NCI-H2107 treated with DMSO at 0.1 percent for 48 hours (cell line): ENCODE measurements at regions not wholly inside any gene's neighbourhood (a gene's known extent, or its start where the extent isn't known, plus 50 kb on each side); places are given as distances from the start of the nearest gene placed in this dataset.

ENCODE experiments used
- DNase-seq: peaks from one replicate; lab custom pipeline; 2025; ENCODE audit not compliant: unreplicated experiment; lab: John Stamatoyannopoulos, UW

DNA sequence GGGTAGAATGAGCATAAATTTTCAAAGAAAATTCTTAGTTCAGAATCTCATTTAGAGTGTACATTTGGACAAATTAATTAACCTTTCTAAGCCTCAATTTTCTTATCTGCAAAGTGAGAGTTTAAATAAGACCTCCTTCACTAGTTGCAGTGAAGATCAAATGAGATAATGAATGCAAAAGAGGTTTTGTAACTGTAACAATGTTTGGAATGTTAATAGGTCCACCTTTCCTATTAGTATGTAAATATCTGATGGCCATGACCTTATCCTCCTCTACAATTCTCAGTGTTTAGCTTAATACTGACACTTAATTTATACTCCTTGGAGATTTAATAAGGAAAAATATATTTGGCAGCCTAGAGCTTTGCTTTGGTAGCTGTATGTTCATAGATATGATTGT lies 138.8 kb downstream of the GABRG1 start:
- DNase-seq = no peak

DNA sequence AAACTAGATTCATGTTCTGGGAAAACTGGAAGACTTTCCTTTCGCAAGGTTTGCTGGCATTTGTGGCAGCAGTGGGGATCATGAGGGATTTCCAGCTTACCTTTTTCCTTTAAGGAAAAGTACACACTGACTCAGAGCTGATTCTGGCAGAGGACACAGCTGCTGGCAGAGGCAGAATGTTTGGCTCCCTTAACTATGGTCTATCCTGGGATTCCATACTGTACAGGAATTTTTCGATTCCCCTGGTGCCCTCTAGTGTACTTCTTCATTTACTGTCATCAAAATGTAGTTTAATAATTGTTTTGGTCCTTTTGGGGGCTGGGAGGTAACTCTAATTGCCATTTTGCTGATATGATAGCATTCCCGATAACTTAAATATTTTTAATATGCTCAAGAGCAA lies 152.7 kb downstream of the GABRG1 start:
- no peak for DNase-seq

DNA sequence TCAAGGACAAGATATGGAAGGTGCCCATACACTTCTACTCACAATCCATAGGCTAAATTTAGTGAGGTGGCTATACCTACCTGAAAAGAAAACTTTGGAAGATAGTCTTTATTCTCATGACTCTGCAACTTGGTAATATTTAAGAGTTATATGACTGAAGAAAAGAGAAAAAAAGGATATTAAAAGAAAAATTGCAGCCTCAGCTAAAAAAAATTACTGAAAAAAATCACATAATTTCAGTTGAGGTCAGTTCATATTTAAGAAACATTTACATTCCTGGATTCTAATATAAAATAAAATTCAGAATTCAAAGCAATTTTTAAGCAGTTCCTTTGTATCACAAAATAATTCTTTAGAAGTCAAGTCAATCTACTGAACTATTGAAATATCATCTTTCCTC lies 166.5 kb downstream of the GABRG1 start:
- no peak for DNase-seq

DNA sequence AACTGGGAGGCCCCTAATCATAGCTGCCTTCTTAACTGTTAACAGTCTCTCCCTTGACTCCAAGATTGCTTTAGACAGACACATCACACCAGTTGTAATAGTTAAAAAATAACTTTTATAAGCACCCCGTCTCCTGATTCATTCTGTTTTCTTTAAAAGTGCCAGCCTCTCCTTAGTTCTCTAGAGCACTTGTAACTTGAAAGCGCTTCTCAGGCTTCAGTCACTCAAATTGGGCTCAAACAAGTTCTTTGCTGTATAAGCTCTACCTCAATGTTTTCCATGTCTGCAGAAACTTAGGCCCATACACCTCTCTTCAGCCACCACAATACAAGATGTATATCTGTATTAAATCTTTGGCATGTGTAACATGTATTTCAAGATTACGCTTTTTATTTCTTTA lies 169.6 kb downstream of the GABRG1 start:
- DNase-seq = no peak

DNA sequence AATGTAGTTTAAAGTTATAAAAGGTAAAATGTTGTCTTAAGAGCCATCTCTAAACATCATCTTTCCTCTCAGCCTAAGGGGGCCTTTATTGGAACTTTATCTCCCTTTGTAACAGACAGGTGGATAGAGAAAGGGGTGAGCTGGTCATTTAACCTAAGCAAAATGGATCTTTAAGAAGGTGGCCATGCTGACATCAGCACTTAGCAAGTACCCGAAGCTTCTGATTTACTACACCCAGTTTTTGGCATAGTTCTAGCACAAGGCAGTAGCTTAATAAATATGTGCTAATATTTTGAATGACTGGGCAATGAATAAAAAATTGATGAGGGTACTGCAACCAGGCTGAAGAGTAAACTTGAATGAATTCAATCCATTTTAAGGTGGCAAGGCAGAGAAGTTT lies 172.7 kb downstream of the GABRG1 start:
- no peak for DNase-seq

DNA sequence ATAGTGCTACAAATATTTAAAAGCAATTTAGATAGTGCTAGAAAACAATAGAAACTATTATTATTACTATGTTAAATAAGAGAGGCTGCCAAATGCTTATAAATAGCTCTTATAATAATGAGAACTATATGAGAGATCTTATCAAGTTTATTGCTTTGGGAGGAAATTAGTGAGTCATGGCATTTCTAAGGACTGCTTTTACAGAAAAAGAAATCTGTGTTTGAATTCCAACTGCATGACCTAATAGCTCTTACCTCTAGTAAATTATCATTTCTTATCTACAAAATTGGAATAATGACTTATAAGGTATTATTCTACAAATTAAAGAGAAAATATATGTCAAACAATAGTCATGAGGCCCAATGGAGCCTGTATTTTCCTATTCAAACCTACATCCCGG lies 177.2 kb downstream of the GABRG1 start:
- no peak for DNase-seq

DNA sequence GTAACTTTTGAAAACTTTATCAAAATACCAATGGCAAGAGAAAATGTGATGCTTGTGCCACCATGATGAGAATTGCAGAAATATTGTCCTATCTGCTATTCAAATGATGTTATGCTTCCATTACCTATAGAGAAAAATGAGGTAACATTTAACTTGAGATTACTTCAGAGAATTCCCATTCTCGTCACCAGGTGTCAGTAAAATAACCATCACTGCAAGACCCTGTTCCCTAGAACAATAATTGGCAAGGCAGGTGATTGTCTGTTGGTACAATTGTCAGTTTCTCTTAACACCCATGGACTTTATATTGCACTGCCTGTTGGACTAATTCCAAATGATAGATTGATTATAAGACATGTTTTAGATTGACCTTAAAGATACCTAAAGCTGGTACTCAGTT lies 179.9 kb downstream of the GABRG1 start:
- no peak for DNase-seq

DNA sequence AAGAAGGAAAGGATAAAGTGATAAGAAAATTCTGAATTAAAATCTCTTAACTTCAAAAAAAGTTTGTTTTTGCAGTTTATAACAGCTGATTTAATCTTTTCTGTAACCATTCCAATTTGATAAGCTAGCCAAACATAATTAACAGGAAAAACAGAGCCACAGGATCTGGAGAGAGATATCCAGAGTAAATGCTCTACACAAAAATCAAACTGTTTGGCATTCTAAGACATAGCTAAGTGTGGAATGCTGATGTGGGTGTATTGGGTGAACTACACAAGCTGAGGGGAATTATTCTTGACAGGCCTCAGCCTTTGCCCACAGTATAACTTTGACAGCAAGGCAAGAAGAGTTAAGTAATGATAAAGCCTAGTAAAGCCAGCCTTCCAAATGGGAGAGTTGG lies 184.8 kb downstream of the GABRG1 start:
- DNase-seq = no peak

DNA sequence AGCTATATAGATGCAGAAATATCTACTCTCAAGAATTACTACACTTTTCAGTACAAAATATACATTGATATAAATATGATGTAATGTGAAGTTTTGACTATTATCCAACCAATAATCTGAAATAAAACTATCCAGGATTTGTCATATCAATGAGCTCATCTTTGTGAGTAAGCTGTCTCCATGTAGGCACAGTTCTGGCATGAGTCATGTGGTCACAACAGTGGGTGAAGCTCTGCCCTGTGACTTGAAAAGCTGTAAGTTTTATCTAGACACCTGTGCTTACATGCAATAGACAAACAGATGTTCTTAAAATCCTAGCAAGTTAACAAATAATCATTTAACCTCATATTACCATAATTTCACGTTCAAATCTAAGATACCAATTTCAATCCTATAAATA lies 192.7 kb downstream of the GABRG1 start:
- DNase-seq = no peak

DNA sequence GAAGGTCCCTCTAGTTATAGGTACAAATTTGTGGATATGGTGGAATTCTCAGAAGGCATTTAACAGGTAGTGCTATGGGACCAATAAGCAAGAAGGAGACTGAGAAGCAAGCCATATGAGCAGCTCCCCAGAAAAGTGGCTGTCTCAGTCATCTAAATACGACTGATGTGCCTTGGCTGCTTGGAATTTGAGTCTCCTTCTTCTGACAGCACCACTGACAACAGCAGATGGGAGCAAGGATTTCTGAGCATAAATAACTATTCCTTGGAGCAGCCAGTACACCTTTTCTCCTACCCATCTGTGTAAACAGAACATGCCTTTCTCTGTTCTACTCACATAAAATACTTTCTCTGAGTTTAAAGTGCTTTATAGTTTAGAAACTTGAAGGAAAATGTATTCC lies 196.2 kb downstream of the GABRG1 start:
- DNase-seq = no peak

DNA sequence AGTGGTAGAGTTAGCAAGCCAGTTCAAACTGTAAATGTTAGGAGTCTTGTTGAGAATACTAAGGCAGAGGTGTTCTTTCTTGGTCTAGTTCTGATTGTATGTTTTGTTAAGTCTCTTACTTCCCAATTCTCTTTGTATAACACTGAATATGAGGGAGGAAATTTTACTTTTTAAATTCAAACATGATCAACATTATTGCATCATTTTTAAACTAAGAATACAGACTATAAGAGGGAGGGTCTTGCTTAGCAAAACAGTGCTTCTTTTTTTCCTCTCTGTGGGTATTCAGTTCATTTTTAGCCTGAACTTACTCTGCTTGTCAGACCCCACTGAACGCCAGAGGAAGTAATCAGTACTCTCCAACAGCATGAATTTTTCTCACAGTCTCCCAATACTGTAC lies 198.0 kb downstream of the GABRG1 start:
- DNase-seq = no peak

DNA sequence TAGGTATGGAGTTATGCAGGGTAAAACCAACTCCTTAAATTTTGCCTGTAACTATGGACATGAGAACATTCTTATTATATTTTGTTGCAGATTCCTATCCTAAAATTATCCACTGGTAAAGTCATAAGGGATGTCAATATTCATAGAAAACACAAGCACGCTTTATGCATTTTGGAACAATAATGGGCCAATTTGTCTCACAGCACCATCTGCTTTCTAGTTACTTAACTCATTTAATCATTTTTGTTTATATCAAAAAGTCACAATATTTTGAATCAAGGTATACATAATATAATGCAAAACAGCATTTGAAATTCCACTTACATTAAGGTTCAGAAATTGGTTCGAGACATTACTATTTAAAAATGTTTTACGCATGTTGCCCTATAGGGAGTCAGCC lies 203.0 kb downstream of the GABRG1 start:
- no peak for DNase-seq

DNA sequence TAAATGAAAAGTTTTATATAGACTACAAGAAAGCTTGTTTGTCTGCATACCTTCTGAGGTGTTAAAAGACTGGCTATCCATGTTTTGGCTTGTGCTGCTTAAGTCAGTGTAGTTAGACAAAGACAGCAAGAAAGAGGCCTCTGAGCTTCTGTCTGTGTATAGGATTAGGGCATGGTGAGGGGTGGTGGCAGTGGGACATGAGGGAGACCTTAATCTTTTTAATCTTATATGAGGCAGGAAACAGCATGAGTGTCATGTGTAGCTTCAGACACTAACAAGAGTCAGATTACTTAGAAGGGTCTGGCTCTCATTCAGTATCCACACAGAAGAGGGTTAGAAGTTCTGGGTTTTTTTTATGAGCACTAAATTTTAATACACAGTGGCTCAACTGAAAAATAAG lies 213.3 kb downstream of the GABRG1 start:
- DNase-seq = no peak

DNA sequence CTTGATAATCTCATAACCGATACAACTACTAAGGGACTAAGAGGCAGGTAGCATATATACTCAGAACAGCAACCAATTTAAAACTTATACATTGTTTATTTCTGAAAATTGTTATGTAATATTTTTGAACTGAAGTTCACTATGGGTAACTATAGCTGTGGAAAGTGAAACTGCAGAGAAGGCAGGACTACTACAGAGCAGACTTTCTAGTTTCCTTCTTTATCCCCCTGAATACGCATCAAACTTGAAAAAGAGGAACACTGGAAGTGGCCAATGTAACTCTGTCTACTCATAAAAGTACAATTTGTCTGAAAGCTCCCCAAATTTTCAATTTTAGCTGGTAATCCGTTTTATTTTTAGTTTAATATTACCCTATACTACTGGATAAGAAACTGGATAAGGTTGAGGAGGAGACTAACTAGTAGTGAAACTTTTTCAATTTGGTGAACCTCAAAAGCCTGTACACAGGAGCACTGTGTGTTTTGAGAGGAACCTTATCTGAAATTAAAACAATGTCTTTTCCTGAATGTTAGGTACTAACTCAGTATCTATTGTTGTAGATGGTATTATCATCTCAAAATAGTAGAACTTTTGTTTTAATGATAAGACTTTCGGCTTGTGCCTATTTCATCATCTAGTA lies 225.8 kb downstream of the GABRG1 start:
- DNase-seq = no peak

DNA sequence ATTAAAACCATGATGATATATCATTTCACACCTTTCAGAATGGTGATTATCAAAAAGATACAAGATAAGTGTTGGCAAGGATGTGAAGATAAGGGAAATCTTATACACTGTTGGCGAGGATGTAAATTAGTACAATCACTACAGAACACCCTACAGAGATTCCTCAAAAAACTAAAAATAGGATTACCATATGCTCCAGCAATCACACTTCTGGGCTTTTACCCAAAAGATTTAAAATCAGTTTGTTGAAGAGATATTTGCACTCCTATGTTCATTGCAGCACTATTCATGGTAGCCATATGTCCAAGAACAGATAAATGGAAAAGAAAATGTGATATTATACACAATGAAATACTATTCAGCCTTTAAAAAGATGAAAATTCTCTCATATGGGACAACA lies 240.4 kb downstream of the GABRG1 start:
- no peak for DNase-seq

DNA sequence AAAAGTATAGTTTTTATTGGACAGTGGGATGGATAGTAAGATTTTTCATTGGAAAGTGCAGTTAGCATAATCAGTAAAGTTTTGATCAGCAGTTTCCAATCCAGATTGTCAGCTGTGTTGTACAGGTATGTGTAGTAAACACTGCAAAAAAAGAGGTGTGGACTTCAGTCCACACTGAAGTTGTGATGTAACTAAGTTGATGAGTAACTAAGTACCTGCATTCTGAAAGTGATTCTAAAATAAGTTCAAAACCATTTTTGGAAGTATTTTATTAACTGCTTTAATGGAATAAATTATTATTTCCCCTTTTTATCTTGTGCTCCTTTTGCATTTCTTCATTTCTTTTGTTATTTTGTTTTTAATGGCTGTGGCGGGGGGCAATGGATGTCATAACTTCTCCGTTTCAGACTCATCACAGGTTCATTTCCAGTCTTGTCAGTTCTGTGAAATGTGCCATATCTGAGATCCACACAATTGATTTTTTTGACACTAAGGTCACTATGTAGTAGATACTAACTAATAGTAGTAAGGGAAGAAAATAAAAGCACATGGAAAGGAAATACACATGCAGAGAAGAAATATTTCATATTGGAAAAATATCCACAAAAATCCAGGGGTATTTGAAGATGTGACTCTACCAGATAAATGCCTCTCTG lies 247.5 kb downstream of the GABRG1 start:
- DNase-seq = no peak

DNA sequence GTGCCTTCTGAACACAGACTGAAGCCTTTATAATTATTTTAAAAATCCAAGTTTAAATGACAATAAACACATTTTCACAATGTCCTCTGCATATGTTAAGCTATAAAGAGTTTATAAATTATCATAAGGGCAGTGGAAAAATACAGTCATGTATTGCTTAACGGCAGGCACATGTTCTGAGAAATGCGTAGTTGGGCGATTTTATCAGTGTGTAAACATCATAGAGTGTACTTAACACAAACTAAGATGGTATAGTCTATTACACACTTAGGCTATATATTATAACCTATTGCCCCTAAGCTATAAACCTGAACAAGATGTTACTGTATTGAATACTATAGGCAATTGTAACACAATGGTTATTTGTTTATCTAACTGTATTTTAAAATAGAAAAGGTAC lies 254.7 kb downstream of the GABRG1 start:
- no peak for DNase-seq

DNA sequence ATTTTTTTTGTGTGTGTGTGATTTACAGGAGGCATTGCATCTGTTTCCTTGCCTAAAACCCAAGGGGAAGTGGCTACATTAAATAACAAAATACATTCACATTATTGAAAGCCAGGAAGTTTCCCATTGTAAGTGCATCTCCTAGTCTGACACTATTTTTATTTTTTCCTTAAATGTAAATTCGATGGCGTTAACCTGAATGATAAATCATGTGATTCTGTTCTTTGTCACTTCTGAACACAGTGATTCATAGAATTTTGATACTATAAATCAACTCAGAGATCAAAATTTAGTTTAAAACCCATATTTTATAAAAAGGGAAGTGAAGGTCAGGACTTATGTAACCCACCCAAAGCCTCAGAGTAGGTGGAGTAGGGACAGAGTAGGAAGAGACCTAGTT lies 258.1 kb downstream of the GABRG1 start:
- DNase-seq = no peak

DNA sequence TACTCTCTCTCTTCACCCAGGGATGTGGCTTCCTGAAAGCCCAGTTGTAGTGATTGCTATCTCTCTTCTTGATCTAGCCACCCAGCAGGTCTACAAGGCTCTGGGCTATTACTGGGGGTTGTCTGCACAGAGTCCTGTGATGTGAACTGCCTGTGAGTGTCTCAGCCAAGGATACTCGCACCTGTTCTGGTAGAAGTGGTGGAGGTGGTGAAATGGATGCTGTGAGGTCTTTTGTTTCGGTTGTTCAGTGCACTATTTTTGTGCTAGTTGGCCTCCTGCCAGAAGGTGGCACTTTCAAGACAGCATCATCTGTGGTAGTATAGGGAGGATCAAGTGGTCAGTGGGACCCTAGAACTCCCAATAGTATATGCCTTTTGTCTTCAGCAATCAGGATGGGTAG lies 268.0 kb downstream of the GABRG1 start:
- no peak for DNase-seq

DNA sequence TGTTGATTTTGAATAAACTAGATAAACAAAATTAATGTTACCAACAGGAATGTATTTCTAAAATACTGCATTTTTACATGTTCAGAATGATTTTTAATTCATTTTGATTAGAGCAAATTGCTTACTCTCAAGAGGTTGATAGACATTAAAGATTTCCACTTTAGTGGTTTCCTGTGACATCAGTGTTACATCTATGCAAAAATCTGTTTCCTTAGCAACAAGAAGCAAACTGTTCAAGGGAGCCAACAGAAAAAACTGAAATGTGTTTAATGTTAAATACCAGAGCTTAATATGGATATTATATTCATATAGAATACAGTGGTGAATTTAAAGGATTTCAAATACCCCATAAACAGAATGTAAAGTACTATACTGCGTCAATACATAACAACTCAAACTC lies 277.8 kb downstream of the GABRG1 start:
- DNase-seq = no peak

DNA sequence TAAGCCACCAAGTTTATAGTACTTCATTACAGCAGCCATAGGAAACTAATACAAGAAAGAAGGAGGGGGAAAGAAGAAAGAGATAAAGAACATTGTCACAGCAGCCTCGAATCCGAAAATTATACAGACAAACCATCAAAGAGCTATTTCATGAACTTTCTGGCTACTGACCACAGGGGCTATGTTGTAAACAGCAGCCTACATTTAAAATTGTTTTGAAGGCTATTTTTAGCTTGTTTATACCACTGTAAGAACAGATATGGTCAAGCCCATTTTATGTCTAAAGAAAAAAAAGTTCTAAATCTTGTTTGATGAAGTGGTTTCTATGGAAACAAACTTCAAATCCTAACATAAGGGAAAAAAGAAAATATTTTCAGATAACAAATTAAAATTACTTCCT lies 282.1 kb downstream of the GABRG1 start:
- DNase-seq = no peak

DNA sequence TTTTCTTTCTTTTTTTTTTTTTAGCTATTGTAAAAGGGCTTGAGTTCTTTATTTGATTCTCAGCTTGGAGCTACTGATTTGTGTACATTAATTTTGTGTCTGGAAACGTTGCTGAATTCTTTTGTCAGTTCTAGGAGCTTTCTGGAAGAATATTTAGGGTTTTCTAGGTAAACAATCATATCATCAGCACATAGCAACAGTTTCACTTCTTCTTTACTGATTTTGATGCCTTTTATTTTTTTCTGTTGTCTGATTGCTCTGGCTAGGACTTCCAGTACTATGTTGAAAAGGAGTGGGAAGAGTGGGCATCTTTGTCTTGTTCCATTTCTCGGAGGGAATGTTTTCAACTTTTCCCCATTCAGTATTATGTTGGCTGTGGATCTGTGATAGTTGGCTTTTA lies 292.2 kb downstream of the GABRG1 start:
- no peak for DNase-seq

DNA sequence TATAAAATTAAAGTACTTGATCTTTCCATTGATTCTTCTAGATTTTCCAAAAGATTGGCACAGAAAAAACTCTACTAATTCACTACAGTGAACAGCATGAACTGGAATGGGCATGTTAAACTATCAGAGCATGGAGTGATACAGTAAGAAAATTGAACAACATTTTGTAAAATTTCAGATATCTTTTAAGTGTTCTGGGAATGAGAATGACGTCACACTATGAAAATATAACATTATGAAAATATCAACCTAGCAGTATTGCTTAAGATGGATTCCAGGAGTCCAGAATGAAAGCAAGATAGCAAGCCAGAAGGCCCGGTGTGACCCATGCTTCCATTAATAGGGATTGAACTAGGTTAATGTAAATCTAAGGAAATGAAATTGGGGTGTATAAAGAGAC lies 319.9 kb downstream of the GABRG1 start:
- no peak for DNase-seq
